Fibroblast of the aortic adventitia (primary cell): ENCODE measurements at regions not wholly inside any gene's neighbourhood (a gene's known extent, or its start where the extent isn't known, plus 50 kb on each side); places are given as distances from the start of the nearest gene placed in this dataset.
A peak's percentile ranks its signal among the peaks of the same experiment; 100 is the strongest.

Source experiments
- DNase-seq: peaks from one replicate; pipeline ENCODE4 v3.0.0-alpha.2; 2010; ENCODE audit warnings: low read depth
- H3K4me3 ChIP-seq: 2 replicates; pipeline ENCODE4 v1.5.1; 2011; ENCODE audit warnings: low read depth, mild to moderate bottlenecking, control low read depth, low read length, moderate library complexity
- TF ChIP-seq, protein P1 (sequence below): IDR thresholded peaks from 2 replicates; pipeline ENCODE4 v1.5.1; 2011; ENCODE audit warnings: mild to moderate bottlenecking, low read length, control low read depth, inconsistent platforms; ENCODE audit not compliant: insufficient read depth

DNA sequence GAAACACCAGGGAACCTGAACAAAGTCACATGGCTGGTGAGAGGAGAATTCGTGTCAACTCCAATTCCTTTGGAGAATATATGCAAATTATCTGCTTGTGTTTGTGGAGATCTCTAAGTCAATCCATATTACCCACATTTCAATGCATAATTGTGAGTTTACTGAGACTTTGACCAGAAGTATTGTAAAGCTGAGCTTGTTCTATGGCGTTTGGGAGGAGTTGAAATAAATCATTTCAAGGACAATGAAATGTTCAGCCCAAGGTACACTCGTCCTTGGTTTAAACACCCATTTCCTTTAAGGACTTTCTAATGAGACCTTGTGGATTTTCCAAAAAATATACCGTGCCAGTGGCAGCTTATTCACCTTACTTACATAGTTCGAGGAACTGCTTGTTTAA lies 186.6 kb upstream of the HDAC9 start:
- DNase-seq, result no peak
- TF ChIP-seq, protein P1, sequence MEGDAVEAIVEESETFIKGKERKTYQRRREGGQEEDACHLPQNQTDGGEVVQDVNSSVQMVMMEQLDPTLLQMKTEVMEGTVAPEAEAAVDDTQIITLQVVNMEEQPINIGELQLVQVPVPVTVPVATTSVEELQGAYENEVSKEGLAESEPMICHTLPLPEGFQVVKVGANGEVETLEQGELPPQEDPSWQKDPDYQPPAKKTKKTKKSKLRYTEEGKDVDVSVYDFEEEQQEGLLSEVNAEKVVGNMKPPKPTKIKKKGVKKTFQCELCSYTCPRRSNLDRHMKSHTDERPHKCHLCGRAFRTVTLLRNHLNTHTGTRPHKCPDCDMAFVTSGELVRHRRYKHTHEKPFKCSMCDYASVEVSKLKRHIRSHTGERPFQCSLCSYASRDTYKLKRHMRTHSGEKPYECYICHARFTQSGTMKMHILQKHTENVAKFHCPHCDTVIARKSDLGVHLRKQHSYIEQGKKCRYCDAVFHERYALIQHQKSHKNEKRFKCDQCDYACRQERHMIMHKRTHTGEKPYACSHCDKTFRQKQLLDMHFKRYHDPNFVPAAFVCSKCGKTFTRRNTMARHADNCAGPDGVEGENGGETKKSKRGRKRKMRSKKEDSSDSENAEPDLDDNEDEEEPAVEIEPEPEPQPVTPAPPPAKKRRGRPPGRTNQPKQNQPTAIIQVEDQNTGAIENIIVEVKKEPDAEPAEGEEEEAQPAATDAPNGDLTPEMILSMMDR, result no peak

DNA sequence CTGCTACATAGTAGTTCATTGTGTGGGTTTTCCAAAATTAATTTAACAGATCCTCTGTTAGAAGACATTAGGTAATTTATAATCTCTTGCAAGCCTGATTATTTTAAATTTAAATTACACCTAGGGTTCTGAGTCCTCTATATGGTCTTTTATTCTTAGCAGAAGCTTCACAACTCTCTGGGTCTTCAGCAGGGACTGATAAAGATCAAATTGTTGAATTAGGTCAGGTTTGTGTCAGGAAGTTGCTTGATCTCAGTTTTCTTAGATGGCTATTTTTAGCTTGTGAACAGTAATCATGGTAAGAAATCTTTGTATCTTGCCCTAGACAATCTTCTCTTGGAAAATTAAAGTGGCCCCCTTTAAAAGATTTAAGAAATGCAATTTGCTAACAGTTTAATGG lies 183.1 kb upstream of the HDAC9 start:
- no peak overlapping the region for H3K4me3 ChIP-seq
- DNase-seq, result no peak
- TF ChIP-seq, protein P1, result no peak

More for the DNA sequence above, 186.6 kb upstream of the HDAC9 start:
- H3K4me3 ChIP-seq, result no peak overlapping the region

DNA sequence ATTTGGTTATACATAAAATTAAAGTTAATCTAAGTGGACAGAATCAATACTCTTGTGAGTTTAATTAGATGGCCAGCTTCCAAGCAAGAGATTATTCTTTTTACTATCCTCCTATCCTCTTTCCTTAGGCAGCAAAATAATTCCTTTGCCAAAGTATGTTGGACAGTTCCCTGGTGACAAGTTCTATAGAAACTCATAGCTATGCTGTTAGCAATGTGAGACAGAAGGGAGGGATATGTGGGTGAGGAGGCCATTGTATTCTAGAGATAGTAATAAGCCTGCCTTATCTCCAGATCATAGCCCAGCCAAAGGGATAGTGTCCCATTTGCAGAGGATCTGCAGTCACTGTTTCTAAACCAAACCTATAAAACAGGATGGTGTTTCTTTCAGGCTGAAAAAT lies 181.6 kb upstream of the HDAC9 start:
- no peak for DNase-seq
- no peak overlapping the region for H3K4me3 ChIP-seq
- TF ChIP-seq, protein P1, result no peak

DNA sequence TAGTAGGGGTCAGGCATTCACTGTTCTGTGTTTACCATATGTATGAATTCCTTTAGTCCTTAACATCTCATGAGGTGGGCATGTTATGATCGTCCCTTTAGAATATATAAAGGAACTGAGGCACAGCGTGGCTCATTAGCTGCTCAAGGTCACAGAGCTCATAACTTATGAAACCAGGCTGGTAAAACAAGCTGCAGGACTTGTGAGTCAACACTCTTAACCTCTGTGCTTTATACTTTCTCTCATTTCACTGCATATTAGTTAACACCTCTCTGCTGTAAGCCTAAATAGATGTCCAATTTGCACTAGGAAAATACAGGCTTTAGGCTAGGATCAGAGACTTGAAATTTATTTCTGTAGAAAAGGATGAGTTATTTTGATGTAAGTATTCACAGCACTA lies 180.3 kb upstream of the HDAC9 start:
- no peak overlapping the region for H3K4me3 ChIP-seq
- no peak for DNase-seq
- TF ChIP-seq, protein P1, result no peak

DNA sequence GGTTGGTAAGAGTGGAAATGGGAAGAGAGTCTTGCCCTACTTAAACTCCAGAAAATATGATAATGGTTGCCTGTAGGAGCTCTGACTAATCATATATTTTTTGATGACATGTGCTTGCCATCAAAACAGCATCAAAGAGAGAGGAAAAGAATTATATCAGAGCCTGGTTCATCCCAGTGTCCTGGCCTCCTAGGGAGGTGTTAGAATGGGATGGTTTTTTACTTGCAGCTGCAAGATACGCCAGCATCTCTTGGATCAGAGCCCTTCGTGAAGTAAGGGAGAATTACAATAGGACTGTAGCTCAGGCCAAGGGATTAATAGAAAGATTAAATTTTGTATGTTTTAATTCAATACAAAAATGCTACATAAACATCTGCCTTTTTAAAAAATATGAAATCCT lies 177.6 kb upstream of the HDAC9 start:
- TF ChIP-seq, protein P1, result no peak
- DNase-seq, result no peak
- no peak overlapping the region for H3K4me3 ChIP-seq

DNA sequence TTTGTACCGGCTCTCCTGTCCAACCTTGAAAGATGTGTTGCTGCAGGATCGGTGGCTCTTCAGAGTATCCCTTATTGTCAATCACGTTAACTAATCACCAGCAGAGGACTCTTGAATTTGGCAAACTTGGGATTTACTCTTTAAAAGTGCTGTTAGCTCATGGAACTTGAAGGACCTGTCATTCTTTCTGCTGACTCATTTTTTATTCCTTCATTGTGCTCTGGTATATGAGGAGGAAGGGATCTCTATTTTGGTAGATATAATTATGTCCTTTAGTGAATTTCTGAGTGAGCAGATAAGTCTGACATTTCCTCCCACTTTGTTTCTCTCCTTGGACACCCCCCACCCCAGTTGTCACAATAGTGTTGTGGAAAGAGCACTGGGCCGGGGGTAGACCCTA lies 175.1 kb upstream of the HDAC9 start:
- TF ChIP-seq, protein P1, result no peak
- no peak for DNase-seq
- no peak overlapping the region for H3K4me3 ChIP-seq

DNA sequence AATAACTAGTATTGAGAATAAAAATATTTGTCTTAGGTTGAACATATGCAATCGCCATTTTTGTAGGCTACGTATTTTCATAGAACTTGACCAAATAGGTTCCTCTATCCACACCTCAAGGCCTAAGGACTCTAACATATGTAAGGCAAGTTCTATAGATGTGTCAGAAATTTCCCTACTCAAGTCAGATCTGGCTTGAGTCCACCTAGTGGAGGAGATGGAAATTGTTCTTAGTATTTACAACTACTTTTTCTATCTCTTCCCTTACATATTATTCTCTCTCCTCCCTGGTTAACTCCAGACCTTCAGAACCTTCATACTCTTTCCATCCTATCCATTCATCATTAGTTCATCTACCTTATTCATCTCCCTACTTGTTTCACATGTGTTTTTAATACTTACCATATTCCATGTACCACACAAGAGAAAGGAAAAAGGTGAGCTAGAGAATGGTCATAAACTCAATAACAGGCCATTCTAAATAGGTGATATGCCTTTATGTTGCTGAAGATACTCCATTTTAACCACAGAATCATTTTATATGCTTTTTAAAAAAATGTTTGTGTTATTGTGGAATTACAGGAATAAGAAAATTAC lies 174.5 kb upstream of the HDAC9 start:
- DNase-seq, result peak; percentile 71
- no peak overlapping the region for H3K4me3 ChIP-seq
- TF ChIP-seq, protein P1, result peak; percentile 70
